ENCODE measurements at regions not wholly inside any gene's neighbourhood (a gene's known extent, or its start where the extent isn't known, plus 50 kb on each side); places are given as distances from the start of the nearest gene placed in this dataset.
"Not testable (repeated sequence)": the region's sequence is repeated elsewhere in the genome, so short reads cannot be mapped to it uniquely, and the experiment has no call there.

DNA sequence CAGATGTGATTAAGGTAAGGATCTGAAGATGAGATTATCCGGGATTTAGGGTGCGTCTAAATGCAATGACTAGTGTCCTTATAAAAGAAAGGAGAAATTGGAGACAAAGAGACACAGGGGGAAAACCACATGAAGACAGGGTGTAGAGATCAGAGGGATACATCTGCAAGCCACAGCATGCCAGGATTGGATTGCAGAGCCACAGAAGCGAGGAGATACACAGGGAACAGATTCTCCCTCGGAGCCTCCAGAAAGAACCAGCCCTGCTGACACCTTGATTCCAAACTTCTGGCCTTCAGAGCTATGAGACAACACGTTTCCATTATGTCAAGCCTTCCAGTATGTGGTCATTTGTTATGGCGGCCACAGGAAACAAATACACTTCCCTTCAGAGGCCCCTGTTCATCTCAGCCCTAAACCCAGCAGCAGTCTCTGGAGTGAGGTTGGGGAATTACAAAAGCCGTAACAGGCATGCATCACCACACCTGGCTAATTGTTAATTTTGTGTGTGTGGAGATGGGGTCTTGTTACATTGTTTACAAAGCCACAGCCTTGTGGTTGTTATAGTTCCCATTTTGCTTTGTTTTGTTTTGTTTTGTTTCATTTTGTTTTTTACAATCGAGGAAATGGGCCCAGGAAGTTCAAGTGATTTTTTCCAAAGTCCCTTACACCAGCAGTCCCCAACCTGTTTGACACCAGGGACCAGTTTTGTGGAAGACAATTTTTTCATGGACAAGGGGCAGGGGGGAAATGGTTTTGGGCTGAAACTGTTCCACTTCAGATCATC lies 51.6 kb upstream of the LYRM9 start:
- Histone ChIP-seq H3K36me3 (ENCODE audit: control insufficient read depth in 2 of 2, insufficient read depth in 2 of 2, low read length in 2 of 2) (no peaks in the 10 kb centered on the region), H3K27ac (ENCODE audit: low read depth in 2 of 2, low read length in 2 of 2) (no peak overlapping the region), H3K4me3 (ENCODE audit: low read length in 2 of 2) (no peak overlapping the region)

DNA sequence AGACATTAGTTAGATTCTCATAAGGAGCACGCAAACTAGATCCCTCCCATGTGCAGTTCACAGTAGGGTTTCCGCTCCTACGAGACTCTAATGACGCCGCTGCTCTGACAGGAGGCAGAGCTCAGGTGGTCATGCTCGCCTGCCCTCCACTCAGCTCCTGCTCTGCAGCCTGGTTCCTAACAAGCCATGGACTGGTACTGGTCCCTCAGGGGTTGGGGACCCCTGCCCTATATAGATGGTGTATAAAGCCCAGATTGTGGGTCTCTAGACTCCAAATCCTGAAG lies 52.1 kb upstream of the LYRM9 start:
- no peaks in the 10 kb centered on the region for H3K36me3 ChIP-seq (ENCODE audit: control insufficient read depth in 2 of 2, insufficient read depth in 2 of 2, low read length in 2 of 2)
- H3K9ac ChIP-seq (ENCODE audit: low read depth in 1 of 2, low read length in 2 of 2), result no peak overlapping the region
- no peaks in the 10 kb centered on the region for H3K4me1 ChIP-seq (ENCODE audit: control insufficient read depth in 2 of 2, insufficient read depth in 2 of 2, low read length in 2 of 2)
- no peak overlapping the region for H3K27ac ChIP-seq (ENCODE audit: low read depth in 2 of 2, low read length in 2 of 2)
- H3K4me3 ChIP-seq (ENCODE audit: low read length in 2 of 2), result no peak overlapping the region
- no peaks in the 10 kb centered on the region for H3K9me3 ChIP-seq (ENCODE audit: control insufficient read depth in 2 of 2, low read length in 2 of 2)
- H3K27me3 ChIP-seq (ENCODE audit: control insufficient read depth in 2 of 2, insufficient read depth in 2 of 2, low read length in 2 of 2), result no peaks in the 10 kb centered on the region

More for the DNA sequence above, 51.6 kb upstream of the LYRM9 start:
- Histone ChIP-seq H3K9me3 (ENCODE audit: control insufficient read depth in 2 of 2, low read length in 2 of 2) (no peaks in the 10 kb centered on the region), H3K9ac (ENCODE audit: low read depth in 1 of 2, low read length in 2 of 2) (no peak overlapping the region), H3K4me1 (ENCODE audit: control insufficient read depth in 2 of 2, insufficient read depth in 2 of 2, low read length in 2 of 2) (no peaks in the 10 kb centered on the region), H3K27me3 (ENCODE audit: control insufficient read depth in 2 of 2, insufficient read depth in 2 of 2, low read length in 2 of 2) (no peaks in the 10 kb centered on the region)

DNA sequence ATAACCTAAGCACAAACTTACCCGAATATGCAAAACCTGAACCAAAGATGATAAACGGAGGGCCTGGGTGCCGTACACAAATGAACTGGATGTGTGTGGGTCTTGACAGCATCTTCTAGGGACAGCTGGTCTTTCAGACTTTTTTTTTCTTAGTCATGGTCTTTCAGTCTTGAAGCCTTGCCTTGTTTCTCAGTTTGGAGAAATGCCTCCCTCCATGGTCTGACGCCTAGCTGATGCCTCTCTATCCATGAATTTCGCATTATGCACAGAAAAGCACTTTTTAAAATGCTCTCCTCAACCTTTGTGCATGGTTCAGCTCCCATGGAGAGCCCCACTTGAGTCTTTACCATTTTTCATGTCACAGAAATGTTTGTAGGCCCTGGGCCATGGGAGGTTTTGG lies 52.8 kb upstream of the LYRM9 start:
- H3K9me3 ChIP-seq (ENCODE audit: control insufficient read depth in 2 of 2, low read length in 2 of 2), result no peaks in the 10 kb centered on the region
- H3K27me3 ChIP-seq (ENCODE audit: control insufficient read depth in 2 of 2, insufficient read depth in 2 of 2, low read length in 2 of 2), result no peaks in the 10 kb centered on the region
- H3K4me1 ChIP-seq (ENCODE audit: control insufficient read depth in 2 of 2, insufficient read depth in 2 of 2, low read length in 2 of 2), result no peaks in the 10 kb centered on the region
- no peak overlapping the region for H3K9ac ChIP-seq (ENCODE audit: low read depth in 1 of 2, low read length in 2 of 2)
- H3K4me3 ChIP-seq (ENCODE audit: low read length in 2 of 2), result no peak overlapping the region
- no peak overlapping the region for H3K27ac ChIP-seq (ENCODE audit: low read depth in 2 of 2, low read length in 2 of 2)
- no peaks in the 10 kb centered on the region for H3K36me3 ChIP-seq (ENCODE audit: control insufficient read depth in 2 of 2, insufficient read depth in 2 of 2, low read length in 2 of 2)

DNA sequence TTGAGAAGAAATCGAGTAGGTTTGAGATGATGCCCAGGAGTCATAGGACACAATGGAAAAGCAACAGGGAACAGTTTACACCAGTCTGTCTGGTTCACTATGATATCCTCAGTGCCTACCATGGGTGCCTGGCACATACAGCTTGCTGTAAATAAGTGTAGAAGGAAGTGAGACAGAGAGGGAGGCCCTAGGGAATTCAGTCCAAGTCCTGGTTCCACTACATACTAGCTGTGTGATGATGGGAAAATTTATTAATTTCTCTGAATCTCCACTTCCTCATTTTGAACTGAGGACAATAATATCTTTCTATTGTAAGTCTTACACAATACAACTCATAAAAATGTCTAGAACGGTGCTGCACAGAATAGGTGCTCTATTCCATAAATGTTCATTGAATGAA lies 53.3 kb upstream of the LYRM9 start:
- no peak overlapping the region for H3K27ac ChIP-seq (ENCODE audit: low read depth in 2 of 2, low read length in 2 of 2)
- no peaks in the 10 kb centered on the region for H3K27me3 ChIP-seq (ENCODE audit: control insufficient read depth in 2 of 2, insufficient read depth in 2 of 2, low read length in 2 of 2)
- H3K36me3 ChIP-seq (ENCODE audit: control insufficient read depth in 2 of 2, insufficient read depth in 2 of 2, low read length in 2 of 2), result no peaks in the 10 kb centered on the region
- no peaks in the 10 kb centered on the region for H3K4me1 ChIP-seq (ENCODE audit: control insufficient read depth in 2 of 2, insufficient read depth in 2 of 2, low read length in 2 of 2)
- H3K4me3 ChIP-seq (ENCODE audit: low read length in 2 of 2), result no peak overlapping the region
- H3K9me3 ChIP-seq (ENCODE audit: control insufficient read depth in 2 of 2, low read length in 2 of 2), result no peaks in the 10 kb centered on the region
- H3K9ac ChIP-seq (ENCODE audit: low read depth in 1 of 2, low read length in 2 of 2), result no peak overlapping the region

DNA sequence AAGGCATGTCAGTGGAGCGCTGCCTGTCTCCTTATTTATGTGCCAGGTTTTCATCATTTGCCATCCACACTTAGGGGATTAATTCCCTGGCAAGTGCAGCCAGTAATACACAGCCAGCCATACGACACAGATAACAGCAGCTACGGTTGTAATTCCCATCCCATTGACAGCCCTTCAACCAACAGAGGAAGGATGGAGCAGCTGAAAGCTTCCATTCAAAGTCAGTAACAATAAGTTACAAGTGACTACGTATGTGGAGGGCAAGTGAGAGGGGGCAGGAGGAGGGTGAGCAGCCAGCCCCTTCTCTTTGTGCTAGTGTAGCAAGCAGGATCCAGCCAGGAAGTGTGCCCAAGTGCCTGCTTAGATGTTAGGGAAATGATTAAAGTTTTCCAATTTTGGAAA lies 53.8 kb upstream of the LYRM9 start:
- Histone ChIP-seq H3K27ac (ENCODE audit: low read depth in 2 of 2, low read length in 2 of 2) (no peak overlapping the region), H3K4me1 (ENCODE audit: control insufficient read depth in 2 of 2, insufficient read depth in 2 of 2, low read length in 2 of 2) (no peaks in the 10 kb centered on the region), H3K27me3 (ENCODE audit: control insufficient read depth in 2 of 2, insufficient read depth in 2 of 2, low read length in 2 of 2) (no peaks in the 10 kb centered on the region), H3K36me3 (ENCODE audit: control insufficient read depth in 2 of 2, insufficient read depth in 2 of 2, low read length in 2 of 2) (no peaks in the 10 kb centered on the region), H3K9ac (ENCODE audit: low read depth in 1 of 2, low read length in 2 of 2) (no peak overlapping the region), H3K4me3 (ENCODE audit: low read length in 2 of 2) (no peak overlapping the region), H3K9me3 (ENCODE audit: control insufficient read depth in 2 of 2, low read length in 2 of 2) (no peaks in the 10 kb centered on the region)

DNA sequence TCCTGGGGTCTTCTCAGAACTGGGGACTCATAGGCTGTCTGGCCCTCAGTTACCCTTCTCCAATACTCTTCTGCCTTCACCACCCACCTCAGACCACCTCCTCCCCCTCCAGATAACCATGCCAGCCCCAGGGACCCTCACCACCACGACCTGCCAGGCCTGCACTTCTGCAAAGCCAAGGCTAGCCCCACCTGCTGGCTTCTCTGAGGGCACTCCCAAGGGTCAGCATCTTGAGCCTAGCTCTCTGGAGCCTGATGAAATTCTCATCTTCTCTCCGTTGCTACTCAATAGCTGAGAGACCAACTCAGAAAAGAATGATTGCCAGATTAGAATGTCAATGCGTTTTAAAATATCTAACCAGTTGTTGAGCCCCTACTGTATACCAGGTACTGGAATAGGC lies 56.1 kb upstream of the LYRM9 start:
- H3K27me3 ChIP-seq (ENCODE audit: control insufficient read depth in 2 of 2, insufficient read depth in 2 of 2, low read length in 2 of 2), result no peaks in the 10 kb centered on the region
- no peaks in the 10 kb centered on the region for H3K4me1 ChIP-seq (ENCODE audit: control insufficient read depth in 2 of 2, insufficient read depth in 2 of 2, low read length in 2 of 2)
- no peaks in the 10 kb centered on the region for H3K9me3 ChIP-seq (ENCODE audit: control insufficient read depth in 2 of 2, low read length in 2 of 2)
- H3K36me3 ChIP-seq (ENCODE audit: control insufficient read depth in 2 of 2, insufficient read depth in 2 of 2, low read length in 2 of 2), result no peaks in the 10 kb centered on the region
- no peak overlapping the region for H3K9ac ChIP-seq (ENCODE audit: low read depth in 1 of 2, low read length in 2 of 2)
- H3K4me3 ChIP-seq (ENCODE audit: low read length in 2 of 2), result no peak overlapping the region
- no peak overlapping the region for H3K27ac ChIP-seq (ENCODE audit: low read depth in 2 of 2, low read length in 2 of 2)

DNA sequence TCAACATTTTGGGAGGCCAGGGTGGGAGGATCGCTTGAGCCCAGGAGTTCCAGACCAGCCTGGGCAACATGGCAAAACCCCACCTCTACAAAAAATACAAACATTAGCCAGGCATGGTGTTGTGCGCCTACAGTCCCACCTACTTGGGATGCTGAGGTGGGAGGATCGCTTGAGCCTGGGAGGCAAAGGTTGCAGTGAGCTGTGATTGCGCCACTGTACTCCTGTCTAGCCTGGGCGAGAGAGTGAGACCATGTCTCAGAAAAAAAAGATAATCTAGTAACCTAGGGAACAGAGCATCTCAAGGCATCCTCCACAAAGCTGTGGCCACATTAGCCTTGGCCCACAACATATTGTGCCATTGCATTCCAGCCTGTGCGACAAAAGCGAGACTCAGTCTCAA lies 57.1 kb upstream of the LYRM9 start:
- H3K9ac ChIP-seq (ENCODE audit: low read depth in 1 of 2, low read length in 2 of 2); H3K27me3 ChIP-seq (ENCODE audit: control insufficient read depth in 2 of 2, insufficient read depth in 2 of 2, low read length in 2 of 2); H3K4me1 ChIP-seq (ENCODE audit: control insufficient read depth in 2 of 2, insufficient read depth in 2 of 2, low read length in 2 of 2); H3K27ac ChIP-seq (ENCODE audit: low read depth in 2 of 2, low read length in 2 of 2); H3K9me3 ChIP-seq (ENCODE audit: control insufficient read depth in 2 of 2, low read length in 2 of 2); H3K4me3 ChIP-seq (ENCODE audit: low read length in 2 of 2); H3K36me3 ChIP-seq (ENCODE audit: control insufficient read depth in 2 of 2, insufficient read depth in 2 of 2, low read length in 2 of 2): not testable (repeated sequence)

DNA sequence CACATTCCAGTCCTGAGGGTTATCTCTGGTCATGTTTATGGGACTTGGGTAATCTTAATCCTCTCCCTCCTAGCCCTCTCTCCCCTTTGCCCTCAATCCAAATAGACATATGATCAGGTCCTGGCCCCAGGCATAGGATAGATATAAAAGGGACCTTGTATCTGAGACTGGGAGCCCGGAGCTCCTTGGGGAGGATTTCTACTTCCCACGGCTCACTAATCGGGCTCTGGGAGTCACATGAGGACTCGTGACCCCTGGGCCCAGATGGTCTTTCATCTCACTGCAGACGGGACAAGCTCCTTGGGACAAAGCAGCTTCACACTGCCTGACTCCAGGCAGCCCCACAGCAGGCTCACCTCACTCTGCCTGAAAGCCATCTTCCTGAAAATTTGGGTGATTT lies 57.8 kb upstream of the LYRM9 start:
- Histone ChIP-seq H3K9ac (ENCODE audit: low read depth in 1 of 2, low read length in 2 of 2) (no peak overlapping the region), H3K36me3 (ENCODE audit: control insufficient read depth in 2 of 2, insufficient read depth in 2 of 2, low read length in 2 of 2) (no peaks in the 10 kb centered on the region), H3K27me3 (ENCODE audit: control insufficient read depth in 2 of 2, insufficient read depth in 2 of 2, low read length in 2 of 2) (no peaks in the 10 kb centered on the region), H3K27ac (ENCODE audit: low read depth in 2 of 2, low read length in 2 of 2) (no peak overlapping the region), H3K9me3 (ENCODE audit: control insufficient read depth in 2 of 2, low read length in 2 of 2) (no peaks in the 10 kb centered on the region), H3K4me1 (ENCODE audit: control insufficient read depth in 2 of 2, insufficient read depth in 2 of 2, low read length in 2 of 2) (no peaks in the 10 kb centered on the region), H3K4me3 (ENCODE audit: low read length in 2 of 2) (no peak overlapping the region)

DNA sequence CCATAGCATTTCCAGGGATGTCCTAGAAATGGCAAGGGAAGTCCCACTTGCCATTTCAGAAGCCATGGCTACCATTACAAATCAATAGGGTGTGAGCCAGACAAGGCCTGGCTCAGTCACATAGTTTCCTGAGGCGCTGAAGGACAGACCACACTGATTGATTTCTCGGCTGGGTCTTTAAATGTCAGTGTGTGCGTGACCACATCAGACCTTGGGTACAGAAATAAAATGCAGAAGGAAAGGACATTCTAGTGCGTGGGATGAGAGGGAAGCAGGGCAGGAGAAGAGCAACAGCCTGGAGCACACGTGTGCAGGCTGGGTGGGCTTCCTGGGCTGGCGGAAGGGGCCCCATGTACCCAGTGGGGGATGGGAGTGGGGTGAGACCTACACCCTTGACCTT lies 58.7 kb upstream of the LYRM9 start:
- H3K27me3 ChIP-seq (ENCODE audit: control insufficient read depth in 2 of 2, insufficient read depth in 2 of 2, low read length in 2 of 2), result no peaks in the 10 kb centered on the region
- no peak overlapping the region for H3K4me3 ChIP-seq (ENCODE audit: low read length in 2 of 2)
- no peak overlapping the region for H3K27ac ChIP-seq (ENCODE audit: low read depth in 2 of 2, low read length in 2 of 2)
- no peaks in the 10 kb centered on the region for H3K9me3 ChIP-seq (ENCODE audit: control insufficient read depth in 2 of 2, low read length in 2 of 2)
- no peaks in the 10 kb centered on the region for H3K36me3 ChIP-seq (ENCODE audit: control insufficient read depth in 2 of 2, insufficient read depth in 2 of 2, low read length in 2 of 2)
- no peaks in the 10 kb centered on the region for H3K4me1 ChIP-seq (ENCODE audit: control insufficient read depth in 2 of 2, insufficient read depth in 2 of 2, low read length in 2 of 2)
- no peak overlapping the region for H3K9ac ChIP-seq (ENCODE audit: low read depth in 1 of 2, low read length in 2 of 2)

DNA sequence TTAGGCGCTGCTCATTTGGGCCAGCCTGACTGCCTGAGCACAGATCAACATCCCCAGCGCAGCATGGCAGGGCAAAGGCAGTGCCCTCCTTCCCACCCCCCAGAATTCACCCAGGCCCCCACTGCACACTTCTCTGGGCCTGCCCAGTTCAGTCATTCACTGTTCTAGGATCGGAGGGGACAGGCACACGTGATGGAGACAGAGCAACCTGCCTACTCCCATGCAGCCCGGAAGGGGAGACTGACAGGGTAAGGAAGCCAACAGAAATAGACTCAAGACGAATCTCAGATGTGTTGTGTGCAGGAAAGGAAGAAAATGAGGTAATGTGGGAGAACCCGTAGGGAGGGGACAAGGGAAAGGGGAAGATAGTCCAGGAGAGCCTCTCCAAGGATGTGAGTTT lies 59.2 kb upstream of the LYRM9 start:
- H3K4me3 ChIP-seq (ENCODE audit: low read length in 2 of 2), result no peak overlapping the region
- no peaks in the 10 kb centered on the region for H3K27me3 ChIP-seq (ENCODE audit: control insufficient read depth in 2 of 2, insufficient read depth in 2 of 2, low read length in 2 of 2)
- H3K27ac ChIP-seq (ENCODE audit: low read depth in 2 of 2, low read length in 2 of 2), result no peak overlapping the region

More for the DNA sequence above, 59.2 kb upstream of the LYRM9 start:
- H3K9me3 ChIP-seq (ENCODE audit: control insufficient read depth in 2 of 2, low read length in 2 of 2), result no peaks in the 10 kb centered on the region
- no peaks in the 10 kb centered on the region for H3K36me3 ChIP-seq (ENCODE audit: control insufficient read depth in 2 of 2, insufficient read depth in 2 of 2, low read length in 2 of 2)
- H3K9ac ChIP-seq (ENCODE audit: low read depth in 1 of 2, low read length in 2 of 2), result no peak overlapping the region
- H3K4me1 ChIP-seq (ENCODE audit: control insufficient read depth in 2 of 2, insufficient read depth in 2 of 2, low read length in 2 of 2), result no peaks in the 10 kb centered on the region

Measured in mucosa of rectum (tissue), 2 donors.